IPS DF 19.7 (cell line): ENCODE measurements at regions not wholly inside any gene's neighbourhood (a gene's known extent, or its start where the extent isn't known, plus 50 kb on each side); places are given as distances from the start of the nearest gene placed in this dataset.
"Not testable (repeated sequence)": the region's sequence is repeated elsewhere in the genome, so short reads cannot be mapped to it uniquely, and the experiment has no call there.

Source experiments
- DNase-seq: peaks from one replicate; pipeline ENCODE4 v3.0.0-alpha.2; 2013; ENCODE audit warnings: low read depth, low spot score

DNA sequence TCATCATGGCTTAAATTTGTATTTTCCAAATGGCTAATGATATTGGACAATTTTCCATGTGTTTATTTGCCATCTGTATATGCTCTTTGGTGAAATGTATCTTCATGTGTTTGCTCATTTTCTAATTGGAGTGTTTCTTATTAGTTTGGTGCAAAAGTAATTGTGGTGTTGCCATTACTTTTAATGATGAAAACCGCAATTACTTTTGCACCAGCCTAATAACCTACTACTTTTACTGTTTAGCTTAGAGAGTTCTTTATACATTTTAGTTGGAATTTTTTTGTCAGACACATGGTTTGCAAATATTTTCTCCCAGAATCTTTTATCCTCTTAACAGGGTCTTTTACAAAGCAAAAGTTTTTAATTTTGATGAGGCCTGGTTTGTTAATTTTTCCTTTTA is 141.0 kb upstream of the AGTR1 start:
- no peak for DNase-seq

- not testable (repeated sequence) for DNase-seq
These were observed 120.1 kb upstream of the AGTR1 start for GRCh38 chr3:148577579-148577978.

DNA sequence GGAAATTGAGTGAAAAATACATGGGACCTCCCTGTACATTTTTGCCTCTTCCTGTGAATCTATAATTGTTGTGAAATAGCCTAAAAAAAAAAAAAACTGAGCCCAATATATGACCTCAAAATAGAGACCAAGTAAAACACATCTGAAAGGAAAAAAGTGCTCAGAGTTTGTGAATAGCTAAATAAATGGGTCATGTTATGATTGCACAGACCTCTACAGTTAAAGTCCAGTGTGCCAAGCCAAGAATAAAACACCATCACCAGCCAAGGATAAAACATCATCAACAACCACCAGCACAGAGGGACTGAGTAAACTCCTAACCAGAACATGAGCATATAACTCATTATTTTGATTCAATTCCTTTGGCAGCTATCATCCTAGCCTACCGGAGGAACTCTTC is 115.6 kb upstream of the AGTR1 start:
- no peak for DNase-seq

DNA sequence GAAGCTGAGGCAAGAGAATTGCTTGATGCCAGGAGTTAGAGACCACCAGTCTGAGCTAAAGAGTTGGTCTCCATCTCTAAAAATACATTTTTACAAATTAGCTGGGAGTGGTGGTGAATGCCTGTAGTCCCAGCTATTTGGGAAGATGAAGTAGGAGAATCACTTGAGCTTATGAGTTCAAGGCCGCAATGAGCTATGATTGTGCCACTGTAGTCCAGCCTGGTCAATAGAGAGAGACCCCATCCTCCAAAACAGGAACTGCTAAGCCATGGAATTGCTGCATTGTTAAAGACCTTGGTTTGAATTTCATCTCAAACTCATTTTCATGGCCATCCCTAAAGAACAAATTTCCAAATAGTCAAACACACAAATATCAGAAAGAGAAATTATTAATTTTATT is 113.9 kb upstream of the AGTR1 start:
- DNase-seq, result no peak

DNA sequence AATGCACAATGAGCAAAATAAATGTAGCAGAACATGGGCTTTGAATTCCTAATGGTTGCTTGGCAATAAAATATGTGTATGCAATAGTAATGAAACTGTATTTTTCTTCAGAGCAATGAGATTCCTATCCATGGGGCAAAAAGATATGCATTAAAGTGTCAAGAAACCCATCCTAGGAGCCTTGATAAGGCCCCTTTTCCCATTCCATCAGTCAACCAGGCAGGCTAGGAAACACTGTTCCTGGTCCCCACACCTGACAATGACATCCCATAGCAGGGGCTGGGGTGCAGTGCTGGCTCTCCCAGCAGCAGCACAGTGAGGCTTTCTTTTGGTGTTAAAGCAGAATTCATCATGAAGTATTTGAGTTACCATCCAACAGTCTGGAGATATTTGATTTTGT is 113.3 kb upstream of the AGTR1 start:
- no peak for DNase-seq

DNA sequence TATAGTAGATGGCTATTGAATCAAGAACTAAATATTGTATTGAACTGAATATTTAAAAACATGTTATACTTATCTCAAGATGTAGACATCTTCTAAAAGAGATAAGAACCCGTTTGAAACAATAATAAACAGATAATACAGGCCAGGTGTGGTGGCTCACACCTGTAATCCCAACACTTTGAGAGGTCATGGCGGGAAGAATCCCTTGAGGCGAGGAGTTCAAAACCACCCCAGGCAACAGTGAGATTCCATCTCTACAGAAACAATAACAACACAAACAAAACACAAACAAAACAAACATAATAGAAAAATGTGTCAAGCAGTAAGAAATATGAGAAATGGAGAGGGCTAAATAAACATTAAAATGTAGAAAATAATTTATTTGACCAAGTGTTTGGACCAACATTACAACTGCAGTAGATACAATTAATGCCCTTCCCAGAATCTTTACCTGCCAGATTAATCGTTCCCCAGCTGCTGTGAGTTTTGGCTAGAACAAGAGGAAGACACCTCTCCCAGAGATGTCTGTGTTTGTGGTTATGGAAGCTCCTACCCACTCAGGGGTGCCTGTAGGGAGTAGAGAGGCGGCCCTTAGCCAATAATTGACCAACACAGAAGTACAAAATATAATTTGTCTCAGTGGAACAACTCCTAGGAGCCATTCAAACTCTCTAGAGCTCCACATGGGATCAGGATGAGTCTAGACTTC is 111.9 kb upstream of the AGTR1 start:
- DNase-seq, result no peak

DNA sequence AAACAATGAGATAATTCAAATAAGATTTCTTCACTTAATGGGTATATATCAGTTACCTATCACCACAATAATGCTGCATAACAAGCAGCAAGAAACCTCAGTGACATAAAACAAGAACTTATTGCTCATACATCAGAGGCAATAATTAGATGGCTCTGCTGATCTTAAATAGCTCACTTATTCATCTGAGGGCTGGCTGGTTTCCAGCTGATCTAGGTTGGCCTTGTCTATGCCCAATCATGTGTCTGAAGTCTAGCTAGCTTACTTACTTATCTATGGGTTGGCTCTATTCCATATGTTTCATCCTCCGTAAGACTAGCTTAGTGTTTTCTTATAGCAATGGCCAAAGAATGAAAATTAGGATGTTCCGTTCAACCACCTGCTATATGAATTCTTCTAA is 109.4 kb upstream of the AGTR1 start:
- DNase-seq, result no peak

DNA sequence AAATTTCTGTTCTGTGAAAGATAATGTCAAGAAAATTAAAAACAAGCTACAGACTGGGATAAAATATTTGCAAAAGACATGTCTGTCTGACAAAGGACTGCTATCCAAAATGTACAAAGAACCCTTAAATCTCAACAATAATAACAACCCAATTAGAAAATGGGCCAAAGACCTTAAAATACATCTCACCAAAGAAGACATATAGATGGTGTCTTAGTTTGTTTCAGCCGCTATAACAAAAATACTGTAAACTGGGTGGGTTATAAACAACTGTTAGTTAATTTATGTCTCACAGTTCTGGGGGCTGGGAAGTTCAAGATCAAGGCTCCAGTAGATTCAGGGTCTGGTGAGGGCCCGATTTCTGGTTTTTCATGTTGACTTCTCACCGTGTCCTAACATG is 106.2 kb upstream of the AGTR1 start:
- no peak for DNase-seq

- DNase-seq, result no peak
These were observed 99.1 kb upstream of the AGTR1 start for GRCh38 chr3:148598619-148599018.

- DNase-seq, result no peak
These were observed 98.2 kb upstream of the AGTR1 start for GRCh38 chr3:148599481-148599880.

GRCh38 chr3:148600440-148600839 is 97.3 kb upstream of the AGTR1 start:
- no peak for DNase-seq

GRCh38 chr3:148600902-148601765 is 96.6 kb upstream of the AGTR1 start:
- DNase-seq, result no peak

GRCh38 chr3:148601766-148602685 is 95.7 kb upstream of the AGTR1 start:
- no peak for DNase-seq

DNA sequence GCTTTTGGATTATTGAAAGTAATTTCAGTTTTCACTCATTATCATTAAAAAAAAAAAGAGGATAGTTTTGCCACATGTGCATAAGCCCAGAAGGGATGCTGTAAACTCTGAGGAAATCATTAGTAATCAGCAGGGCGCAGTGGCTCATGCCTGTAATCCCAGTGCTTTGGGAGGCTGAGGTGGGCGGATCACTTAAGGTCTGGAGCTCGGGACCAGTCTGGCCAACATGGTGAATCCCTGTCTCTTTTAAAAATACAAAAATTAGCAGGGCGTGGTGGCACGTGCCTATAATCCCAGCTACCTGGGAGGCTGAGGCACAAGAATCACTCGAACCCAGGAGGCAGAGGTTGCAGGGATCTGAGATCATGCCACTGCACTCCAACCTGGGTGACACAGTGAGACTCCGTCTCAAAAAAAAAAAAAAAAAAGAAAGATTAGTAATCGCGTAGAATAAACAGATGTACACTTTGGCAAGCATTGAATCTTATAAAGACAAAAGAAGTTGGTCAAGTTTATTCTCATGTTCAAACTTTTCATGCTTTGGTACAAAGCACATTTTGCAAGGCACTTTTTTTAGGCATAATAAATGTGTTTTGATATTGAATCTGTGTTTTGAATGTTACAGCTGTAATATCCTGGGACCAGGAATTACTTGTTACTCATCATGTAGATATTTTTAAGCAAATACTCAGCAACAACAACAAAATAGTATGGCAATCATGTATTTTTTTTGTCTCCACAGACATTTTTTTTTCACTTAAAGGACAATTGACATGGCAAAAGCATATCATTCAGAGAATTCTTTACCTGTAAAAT is 93.2 kb upstream of the AGTR1 start:
- DNase-seq, result no peak

DNA sequence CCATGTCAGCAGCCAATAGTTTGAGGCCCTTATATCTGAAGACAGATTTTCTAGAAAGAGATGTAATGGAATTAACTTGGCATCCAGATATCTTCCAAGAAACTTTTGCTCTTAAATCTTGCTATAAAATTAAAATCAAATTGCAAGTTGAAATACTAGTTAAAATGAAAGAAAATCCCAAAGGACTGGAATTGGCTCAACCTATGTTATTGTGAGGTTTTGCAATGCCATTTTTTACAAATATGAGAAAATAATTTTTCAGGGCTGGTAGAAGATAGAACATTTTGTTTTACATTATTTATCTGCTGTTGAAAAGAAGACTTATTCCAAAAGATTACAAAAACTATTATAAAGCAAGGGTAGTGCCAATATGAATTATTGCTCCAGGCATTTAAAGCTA is 92.2 kb upstream of the AGTR1 start:
- DNase-seq, result no peak

- no peak for DNase-seq
These were observed 90.7 kb upstream of the AGTR1 start for GRCh38 chr3:148606979-148607378.

- DNase-seq, result no peak
These were observed 90.2 kb upstream of the AGTR1 start for GRCh38 chr3:148607491-148607890.

DNA sequence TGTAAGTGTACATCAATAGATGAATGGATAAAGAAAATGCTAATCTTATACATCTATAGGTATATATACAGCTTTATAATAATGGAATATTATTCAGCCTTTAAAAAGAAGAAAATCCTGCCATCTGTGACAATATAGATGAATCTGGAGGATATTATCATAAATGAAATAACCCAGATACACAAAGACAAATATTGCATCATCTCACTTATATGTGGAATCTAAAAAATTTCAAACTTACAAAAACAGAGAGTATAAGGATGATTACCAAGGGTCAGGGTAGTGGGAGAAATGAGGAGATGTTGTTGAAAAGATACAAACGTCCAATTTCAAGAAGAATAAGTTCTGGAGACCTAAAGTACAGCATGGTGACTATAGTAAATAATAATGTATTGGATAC is 85.4 kb upstream of the AGTR1 start:
- no peak for DNase-seq

GRCh38 chr3:148615382-148615781 is 82.3 kb upstream of the AGTR1 start:
- DNase-seq, result no peak

DNA sequence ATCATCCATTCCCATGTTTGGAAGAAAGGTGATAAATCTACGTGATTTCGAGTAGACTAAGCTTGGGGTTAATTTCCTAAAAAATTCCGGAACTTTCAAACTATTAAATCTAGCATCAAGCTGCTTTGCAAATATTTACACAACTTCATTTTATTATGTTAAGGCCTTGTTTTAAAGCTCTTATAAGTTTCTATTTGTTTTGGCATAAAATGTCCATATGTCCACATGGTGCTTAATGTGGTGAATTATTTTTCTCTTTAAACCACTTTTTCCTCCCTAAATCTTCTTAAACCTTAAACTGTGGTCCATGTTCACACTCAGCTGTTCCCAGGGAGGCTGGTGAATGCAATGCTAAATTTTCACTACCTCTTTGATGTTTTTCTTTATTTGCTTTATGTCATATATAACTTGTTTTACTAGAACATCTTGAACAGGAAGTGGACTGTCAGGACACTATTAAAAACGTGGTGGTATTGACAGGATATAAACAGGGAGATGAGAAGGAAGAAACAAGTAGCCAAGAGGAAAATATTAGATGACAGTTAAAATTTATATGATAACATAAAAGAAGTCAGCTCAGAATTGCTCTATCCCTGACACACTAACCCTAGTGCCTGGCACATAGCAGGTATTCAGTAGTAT is 72.5 kb upstream of the AGTR1 start:
- no peak for DNase-seq

DNA sequence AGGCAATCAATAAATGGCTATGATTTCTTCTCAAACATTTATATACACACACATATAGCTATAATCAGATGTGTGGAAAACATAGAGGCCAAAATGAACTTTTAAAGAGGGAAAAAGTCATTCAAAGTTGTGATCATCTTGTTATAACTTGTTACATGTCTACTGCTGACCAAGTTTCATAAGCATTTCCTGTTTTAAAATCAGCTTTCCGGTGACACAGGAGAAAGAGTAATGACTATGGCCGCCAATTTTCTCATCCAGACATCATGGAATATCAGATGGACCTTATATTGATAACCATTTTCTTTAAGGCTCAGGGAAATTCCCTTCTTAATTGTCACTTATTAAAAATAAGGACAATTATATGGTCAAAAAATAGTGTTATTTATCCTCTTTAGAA is 71.7 kb upstream of the AGTR1 start:
- no peak for DNase-seq
